SK-N-SH (cell line): ENCODE measurements at regions not wholly inside any gene's neighbourhood (a gene's known extent, or its start where the extent isn't known, plus 50 kb on each side); places are given as distances from the start of the nearest gene placed in this dataset.

Experiments used
- CTCF ChIA-PET: fragments of 300-600, 350-600 bp; formaldehyde crosslinking; extraction: SDS; loops from one replicate; lab custom pipeline; 2021; lab: Yijun Ruan, JAX
- POLR2A ChIA-PET: fragments of 350-600 bp; sonication (Branson Sonifier 250); formaldehyde crosslinking; extraction: SDS; loops from one replicate; lab custom pipeline; 2020; ENCODE audit warnings: antibody characterized with exemption, inconsistent platforms; lab: Yijun Ruan, JAX
- DNase-seq: peaks from one replicate; pipeline ENCODE4 v3.0.0; 2012
- H2AFZ ChIP-seq: fragments of 200-600 bp; sonication (generic); 2 replicates; pipeline ENCODE4 v1.8.1; 2016; ENCODE audit warnings: antibody characterized with exemption, mild to moderate bottlenecking, low read depth
- H3F3A ChIP-seq: fragments of 200-600 bp; sonication (generic); replicated peaks from 2 replicates; pipeline ENCODE3; 2016; ENCODE audit warnings: antibody characterized with exemption, mild to moderate bottlenecking; ENCODE audit not compliant: insufficient read depth
- H3K27ac ChIP-seq, 2 experiments: fragments of 200-500 bp in 1 of 2; fragments of 200-600 bp in 1 of 2; sonication (Bioruptor generic) in 1 of 2; sonication (generic), shearing (Covaris generic) in 1 of 2; 2 replicates each; pipeline versions ENCODE4 v1.5.1 to v1.6.1; 2014 to 2016; ENCODE audit warnings: low read depth in 2 of 2, inconsistent platforms in 1 of 2, low read length in 1 of 2, mild to moderate bottlenecking in 1 of 2, mixed read lengths in 1 of 2
- H3K27me3 ChIP-seq: fragments of 200-600 bp; sonication (generic), shearing (Covaris generic); 2 replicates; pipeline ENCODE4 v1.6.1; 2016; ENCODE audit warnings: mixed run types; ENCODE audit not compliant: insufficient read depth
- H3K36me3 ChIP-seq, 2 experiments: fragments of 200-500 bp in 1 of 2; fragments of 200-600 bp in 1 of 2; sonication (Bioruptor generic) in 1 of 2; sonication (generic) in 1 of 2; replicated peaks in 1 of 2; 2 replicates each; pipeline versions ENCODE3 to v1.5.1; 2014 to 2016; ENCODE audit warnings: low read length in 1 of 2, mild to moderate bottlenecking in 1 of 2; ENCODE audit not compliant: insufficient read depth in 2 of 2, control insufficient read depth in 1 of 2
- H3K4me1 ChIP-seq, 2 experiments: fragments of 200-500 bp in 1 of 2; fragments of 200-600 bp in 1 of 2; sonication (Bioruptor generic) in 1 of 2; sonication (generic), shearing (Covaris generic) in 1 of 2; 2 replicates each; pipeline versions ENCODE4 v1.5.1 to v1.6.1; 2014 to 2016; ENCODE audit warnings: low read depth in 1 of 2, low read length in 1 of 2, mixed run types in 1 of 2; ENCODE audit not compliant: insufficient read depth in 2 of 2, control insufficient read depth in 1 of 2
- H3K4me2 ChIP-seq: fragments of 200-600 bp; sonication (generic), shearing (Covaris generic); 2 replicates; pipeline ENCODE4 v1.6.1; 2017; ENCODE audit warnings: mixed run types
- H3K4me3 ChIP-seq, 2 experiments: fragments of 200-500 bp in 1 of 2; fragments of 200-600 bp in 1 of 2; sonication (Bioruptor generic) in 1 of 2; sonication (generic), shearing (Covaris generic) in 1 of 2; 2 replicates each; pipeline versions ENCODE4 v1.5.1 to v1.8.1; 2014 to 2016; ENCODE audit warnings: low read depth in 2 of 2, inconsistent platforms in 1 of 2, low read length in 1 of 2, mild to moderate bottlenecking in 1 of 2, mixed read lengths in 1 of 2, moderate library complexity in 1 of 2
- H3K79me2 ChIP-seq: fragments of 200-600 bp; sonication (generic); 2 replicates; pipeline ENCODE4 v1.8.1; 2017; ENCODE audit warnings: mild to moderate bottlenecking; ENCODE audit not compliant: insufficient read depth
- H3K9ac ChIP-seq: fragments of 200-600 bp; sonication (generic); 2 replicates; pipeline ENCODE4 v1.6.1; 2017; ENCODE audit warnings: mixed run types
- H3K9me2 ChIP-seq: fragments of 200-600 bp; sonication (generic); 2 replicates; pipeline ENCODE4 v1.6.1; 2017; ENCODE audit warnings: mixed run types
- H3K9me3 ChIP-seq: fragments of 200-600 bp; sonication (generic); 2 replicates; pipeline ENCODE4 v1.6.1; 2017; ENCODE audit warnings: mixed run types, mild to moderate bottlenecking, moderate library complexity
- H4K20me1 ChIP-seq: fragments of 200-600 bp; sonication (generic); 2 replicates; pipeline ENCODE4 v1.6.1; 2017; ENCODE audit warnings: mild to moderate bottlenecking, mixed run types; ENCODE audit not compliant: insufficient read depth
- ELF1 ChIP-seq: IDR thresholded peaks from 2 replicates; pipeline ENCODE4 v1.4.0; 2012
- EZH2phosphoT487 ChIP-seq: fragments of 200-600 bp; sonication (generic); IDR thresholded peaks from 2 replicates; pipeline ENCODE4 v1.6.1; 2017; ENCODE audit warnings: low read depth, mixed run types, mild to moderate bottlenecking, antibody characterized with exemption, moderate library complexity, borderline replicate concordance
- FOXJ3 ChIP-seq: sonication (generic); formaldehyde crosslinking; IDR thresholded peaks from 2 replicates; pipeline ENCODE4 v1.5.1; 2020; ENCODE audit warnings: mild to moderate bottlenecking, missing genetic modification reagents
- FOXM1 ChIP-seq: IDR thresholded peaks from 2 replicates; pipeline ENCODE4 v1.4.0; 2012; ENCODE audit warnings: low read depth, mild to moderate bottlenecking
- GABPA ChIP-seq: IDR thresholded peaks from 2 replicates; pipeline ENCODE4 v1.4.0; 2012; ENCODE audit warnings: low read depth, mild to moderate bottlenecking
- GATA2 ChIP-seq: sonication (generic); formaldehyde crosslinking; IDR thresholded peaks from 2 replicates; pipeline ENCODE4 v1.5.0; 2020; ENCODE audit warnings: mild to moderate bottlenecking, missing genetic modification reagents
- MAX ChIP-seq: IDR thresholded peaks from 2 replicates; pipeline ENCODE4 v1.4.0; 2012; ENCODE audit warnings: low read depth
- MXI1 ChIP-seq: IDR thresholded peaks from 2 replicates; pipeline ENCODE4 v1.6.1; 2012; ENCODE audit warnings: mild to moderate bottlenecking, low read depth, low read length, improper control_type of control experiment
- NFIC ChIP-seq: IDR thresholded peaks from 2 replicates; pipeline ENCODE4 v1.4.0; 2012; ENCODE audit warnings: borderline replicate concordance
- PBX3 ChIP-seq: IDR thresholded peaks from 2 replicates; pipeline ENCODE4; 2012
- POLR2AphosphoS5 ChIP-seq: IDR thresholded peaks from 2 replicates; pipeline ENCODE4 v1.6.1; 2012; ENCODE audit warnings: low read depth, low read length
- RXRA ChIP-seq: IDR thresholded peaks from 2 replicates; pipeline ENCODE4 v1.4.0; 2012; ENCODE audit warnings: low read depth, mild to moderate bottlenecking, borderline replicate concordance
- SMC3 ChIP-seq: IDR thresholded peaks from 2 replicates; pipeline ENCODE4 v1.6.1; 2012; ENCODE audit warnings: low read depth, low read length, improper control_type of control experiment
- TAF1 ChIP-seq: IDR thresholded peaks from 2 replicates; pipeline ENCODE4 v1.6.1; 2012; ENCODE audit warnings: low read depth, mild to moderate bottlenecking, low read length, moderate library complexity, borderline replicate concordance
- TCF12 ChIP-seq: IDR thresholded peaks from 2 replicates; pipeline ENCODE4 v1.4.0; 2012
- TEAD4 ChIP-seq: IDR thresholded peaks from 2 replicates; pipeline ENCODE4 v1.4.0; 2012; ENCODE audit warnings: mild to moderate bottlenecking, borderline replicate concordance; ENCODE audit not compliant: insufficient read depth
- USF2 ChIP-seq: fragments of 150-350 bp; IDR thresholded peaks from 2 replicates; pipeline ENCODE4 v1.6.1; 2017; ENCODE audit warnings: antibody characterized with exemption, low read length, low read depth, borderline replicate concordance
- ZBTB33 ChIP-seq: IDR thresholded peaks from 2 replicates; pipeline ENCODE4 v1.4.0; 2012; ENCODE audit warnings: low read depth, borderline replicate concordance
- WGBS: methylation state at CpG from one replicate; pipeline ENCODE4 v1.1.6; 2017; ENCODE audit warnings: low lambda C conversion rate; 5-methylcytosine and 5-hydroxymethylcytosine counted together

GRCh38 chr6:21426841-21427490, 166.6 kb upstream of the SOX4 start (continued):
- TF ChIP-seq TEAD4 (no peak), POLR2AphosphoS5 (no peak), ELF1 (no peak), TAF1 (no peak)
- TF ChIP-seq, all 33 proteins: peak for 0

GRCh38 chr6:21429291-21429690, 164.3 kb upstream of the SOX4 start:
- Histone ChIP-seq H3K27me3 (no peaks in the 10 kb centered on the region), H2AFZ (no peak overlapping the region), H3K4me2 (no peak overlapping the region), H3K9me2 (no peaks in the 10 kb centered on the region), H3K27ac (no peak overlapping the region), H3K9me3 (no peaks in the 10 kb centered on the region), H4K20me1 (no peaks in the 10 kb centered on the region), H3F3A (no peaks in the 10 kb centered on the region), H3K79me2 (no peaks in the 10 kb centered on the region), H3K4me1 (peaks cover 0 to 4% of the 10 kb centered on the region in 2 experiments; a peak in 1 of 4 replicates), H3K4me3 (no peak overlapping the region), H3K36me3 (no peaks in the 10 kb centered on the region), H3K9ac (no peak overlapping the region)
- DNase-seq: no peak
- 76% methylated on average over 2 of the region's 2 CpGs for WGBS
- CTCF ChIA-PET: no interaction called here
- TF ChIP-seq FOXM1 (no peak), TCF12 (no peak), ZBTB33 (no peak), RXRA (no peak), SMC3 (no peak), EZH2phosphoT487 (no peak), GATA2 (CRISPR knock-in tag) (no peak), ELF1 (no peak), PBX3 (no peak), USF2 (no peak), MAX (no peak), MXI1 (no peak), GABPA (no peak), FOXJ3 (CRISPR knock-in tag) (no peak), TAF1 (no peak), NFIC (no peak)
- POLR2A ChIA-PET: no interaction called here
